ENCODE measurements at regions not wholly inside any gene's neighbourhood (a gene's known extent, or its start where the extent isn't known, plus 50 kb on each side); places are given as distances from the start of the nearest gene placed in this dataset.

DNA sequence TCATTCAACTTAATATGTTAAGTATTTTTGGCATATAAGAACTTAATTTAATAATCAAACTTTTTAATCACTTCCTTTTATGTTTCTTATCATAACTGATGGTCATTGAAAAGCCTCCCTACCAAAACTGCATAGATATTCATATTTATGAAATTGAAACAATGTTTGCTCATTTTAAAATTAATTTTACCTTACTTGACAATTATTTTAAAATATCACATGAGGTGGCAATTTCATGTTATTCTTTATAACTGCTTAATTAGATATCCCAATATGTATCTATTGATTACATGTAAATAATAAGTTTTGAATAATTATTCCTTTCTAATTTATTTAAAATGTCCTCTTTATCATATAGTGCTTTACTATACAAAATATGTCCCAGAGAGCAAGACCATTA lies 266.1 kb upstream of the NRIP1 start:
- Histone ChIP-seq H3K79me2 (ENCODE audit: insufficient read depth) (no peaks in the 10 kb centered on the region), H3K27me3 (replicated peaks; ENCODE audit: insufficient read depth) (no peaks in the 10 kb centered on the region), H3K4me1 (ENCODE audit: insufficient read depth) (no peaks in the 10 kb centered on the region), H3F3A (ENCODE audit: insufficient read depth) (no peaks in the 10 kb centered on the region), H3K36me3 (ENCODE audit: low read depth) (no peaks in the 10 kb centered on the region), H3K9me2 (ENCODE audit: insufficient read depth) (no peaks in the 10 kb centered on the region), H3K9ac (no peak overlapping the region), H3K9me3 (ENCODE audit: low read depth) (no peaks in the 10 kb centered on the region), H3K27ac (no peak overlapping the region), H3K4me2 (ENCODE audit: unreplicated experiment) (no peak overlapping the region), H2AFZ (no peak overlapping the region), H3K4me3 (no peak overlapping the region), H4K20me1 (ENCODE audit: insufficient read depth) (no peaks in the 10 kb centered on the region)
- in situ Hi-C loops (cut with MboI), result no loop called here
- no peak for DNase-seq
- no peak for TF ChIP-seq EZH2 (IDR thresholded peaks at IDR 0.05; ENCODE audit: insufficient read depth, poor library complexity, severe bottlenecking)
- TF ChIP-seq EZH2phosphoT487 (IDR thresholded peaks at IDR 0.05; ENCODE audit: insufficient read depth, low read depth), result no peak

DNA sequence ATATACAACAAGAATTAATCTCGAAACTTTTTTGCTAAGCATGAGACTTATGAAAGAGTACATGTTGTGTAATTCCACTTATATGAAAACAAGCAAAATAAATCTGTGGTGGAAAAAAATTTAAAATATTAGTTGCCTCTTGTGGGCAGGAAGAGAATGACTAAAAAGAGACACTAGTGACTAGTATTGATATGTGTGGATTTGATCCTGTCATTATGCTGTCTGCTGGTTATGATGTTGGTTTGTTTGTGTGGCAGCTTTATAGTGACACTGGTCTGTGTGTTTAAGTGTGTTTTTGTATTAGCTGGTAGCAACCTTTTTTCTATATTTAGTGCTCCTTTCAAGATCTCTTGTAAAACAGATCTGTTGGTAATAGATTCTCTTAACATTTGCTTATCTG lies 267.8 kb upstream of the NRIP1 start:
- H4K20me1 ChIP-seq (ENCODE audit: insufficient read depth), result no peaks in the 10 kb centered on the region
- H3K9me2 ChIP-seq (ENCODE audit: insufficient read depth), result no peaks in the 10 kb centered on the region
- no peaks in the 10 kb centered on the region for H3K9me3 ChIP-seq (ENCODE audit: low read depth)
- H3K4me3 ChIP-seq, result no peak overlapping the region
- in situ Hi-C loops (cut with MboI), result no loop called here
- H3F3A ChIP-seq (ENCODE audit: insufficient read depth), result no peaks in the 10 kb centered on the region
- H3K27ac ChIP-seq, result no peak overlapping the region
- no peak overlapping the region for H2AFZ ChIP-seq
- TF ChIP-seq EZH2 (IDR thresholded peaks at IDR 0.05; ENCODE audit: insufficient read depth, poor library complexity, severe bottlenecking) (no peak), EZH2phosphoT487 (IDR thresholded peaks at IDR 0.05; ENCODE audit: insufficient read depth, low read depth) (no peak)
- WGBS, 2 experiments (ENCODE audit: low coverage in 1 of 2, low lambda C conversion rate in 2 of 2, missing lambda C conversion rate in 2 of 2), result 85 to 88% methylated on average over 1 of the region's 1 CpG
- no peaks in the 10 kb centered on the region for H3K27me3 ChIP-seq (replicated peaks; ENCODE audit: insufficient read depth)
- H3K79me2 ChIP-seq (ENCODE audit: insufficient read depth), result no peaks in the 10 kb centered on the region
- no peak for DNase-seq
- H3K4me2 ChIP-seq (ENCODE audit: unreplicated experiment), result no peak overlapping the region
- no peaks in the 10 kb centered on the region for H3K36me3 ChIP-seq (ENCODE audit: low read depth)
- no peaks in the 10 kb centered on the region for H3K4me1 ChIP-seq (ENCODE audit: insufficient read depth)
- no peak overlapping the region for H3K9ac ChIP-seq

DNA sequence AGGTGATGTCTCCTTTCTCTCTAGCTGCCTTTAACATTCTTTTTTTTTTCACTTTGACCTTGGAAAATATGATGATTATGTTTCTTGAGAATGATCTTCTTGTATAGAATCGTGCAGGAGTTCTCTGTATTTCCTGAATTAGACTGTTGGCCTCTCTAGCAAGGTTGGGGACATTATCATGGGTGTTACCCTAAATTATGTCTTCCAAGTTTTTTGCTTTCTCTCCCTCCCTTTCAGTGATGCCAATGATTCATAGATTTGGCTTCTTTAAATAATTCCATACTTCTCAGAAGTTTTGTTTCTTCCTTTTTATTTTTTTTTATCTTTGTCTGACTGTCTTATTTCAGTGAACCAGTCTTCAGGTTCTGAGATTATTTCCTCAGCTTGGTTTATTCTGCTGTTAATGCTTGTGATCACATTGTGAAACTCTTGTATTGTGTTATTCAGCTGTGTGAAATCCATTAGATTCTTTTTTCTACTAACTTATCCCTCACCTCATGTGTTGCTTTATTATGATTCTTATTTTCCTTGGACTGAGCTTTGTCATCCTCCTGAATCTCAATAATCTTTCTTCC lies 268.4 kb upstream of the NRIP1 start:
- Histone ChIP-seq H3K4me3 (no peak overlapping the region), H3K27me3 (replicated peaks; ENCODE audit: insufficient read depth) (no peaks in the 10 kb centered on the region), H3K79me2 (ENCODE audit: insufficient read depth) (no peaks in the 10 kb centered on the region), H3K9me2 (ENCODE audit: insufficient read depth) (no peaks in the 10 kb centered on the region), H3K9me3 (ENCODE audit: low read depth) (no peaks in the 10 kb centered on the region), H2AFZ (no peak overlapping the region), H3K36me3 (ENCODE audit: low read depth) (no peaks in the 10 kb centered on the region), H3K4me2 (ENCODE audit: unreplicated experiment) (no peak overlapping the region), H3K9ac (no peak overlapping the region), H4K20me1 (ENCODE audit: insufficient read depth) (no peaks in the 10 kb centered on the region), H3K27ac (no peak overlapping the region), H3F3A (ENCODE audit: insufficient read depth) (no peaks in the 10 kb centered on the region), H3K4me1 (ENCODE audit: insufficient read depth) (no peaks in the 10 kb centered on the region)
- WGBS, 2 experiments (ENCODE audit: low coverage in 1 of 2, low lambda C conversion rate in 2 of 2, missing lambda C conversion rate in 2 of 2), result 0% methylated on average over 1 of the region's 1 CpG
- TF ChIP-seq EZH2phosphoT487 (IDR thresholded peaks at IDR 0.05; ENCODE audit: insufficient read depth, low read depth) (no peak), EZH2 (IDR thresholded peaks at IDR 0.05; ENCODE audit: insufficient read depth, poor library complexity, severe bottlenecking) (no peak)
- in situ Hi-C loops (cut with MboI), result no loop called here
- peak; percentile 4 for DNase-seq

DNA sequence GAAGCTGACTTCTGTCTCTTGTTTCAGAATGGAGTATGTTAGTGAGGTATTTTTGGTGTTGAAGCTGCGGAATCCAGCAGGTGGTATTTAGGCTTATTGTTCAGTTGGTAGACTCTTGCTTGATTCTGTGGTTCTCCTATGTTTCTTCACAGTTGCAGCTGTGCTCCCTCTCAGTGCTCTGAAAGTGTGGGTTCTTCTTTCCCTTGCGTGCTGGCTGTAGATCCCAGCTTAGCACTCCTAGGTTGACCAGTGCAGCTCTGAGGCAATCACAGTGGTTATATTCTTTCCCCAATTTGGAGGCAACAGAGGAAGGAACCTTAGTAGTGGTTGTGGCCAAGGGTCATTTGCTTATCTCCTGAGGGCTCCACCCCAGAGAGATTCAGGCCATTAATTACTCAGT lies 269.2 kb upstream of the NRIP1 start:
- 70 to 74% methylated on average over 2 of the region's 2 CpGs for WGBS, 2 experiments (ENCODE audit: low coverage in 1 of 2, low lambda C conversion rate in 2 of 2, missing lambda C conversion rate in 2 of 2)
- Histone ChIP-seq H3K79me2 (ENCODE audit: insufficient read depth) (no peaks in the 10 kb centered on the region), H3K4me3 (no peak overlapping the region), H3K4me2 (ENCODE audit: unreplicated experiment) (no peak overlapping the region), H3K36me3 (ENCODE audit: low read depth) (no peaks in the 10 kb centered on the region), H3K27ac (no peak overlapping the region), H3K9ac (no peak overlapping the region), H4K20me1 (ENCODE audit: insufficient read depth) (no peaks in the 10 kb centered on the region), H3K27me3 (replicated peaks; ENCODE audit: insufficient read depth) (no peaks in the 10 kb centered on the region), H3K4me1 (ENCODE audit: insufficient read depth) (no peaks in the 10 kb centered on the region), H3K9me3 (ENCODE audit: low read depth) (no peaks in the 10 kb centered on the region), H3F3A (ENCODE audit: insufficient read depth) (no peaks in the 10 kb centered on the region), H3K9me2 (ENCODE audit: insufficient read depth) (no peaks in the 10 kb centered on the region), H2AFZ (no peak overlapping the region)
- no peak for TF ChIP-seq EZH2 (IDR thresholded peaks at IDR 0.05; ENCODE audit: insufficient read depth, poor library complexity, severe bottlenecking)
- no peak for TF ChIP-seq EZH2phosphoT487 (IDR thresholded peaks at IDR 0.05; ENCODE audit: insufficient read depth, low read depth)
- in situ Hi-C loops (cut with MboI), result no loop called here
- no peak for DNase-seq

DNA sequence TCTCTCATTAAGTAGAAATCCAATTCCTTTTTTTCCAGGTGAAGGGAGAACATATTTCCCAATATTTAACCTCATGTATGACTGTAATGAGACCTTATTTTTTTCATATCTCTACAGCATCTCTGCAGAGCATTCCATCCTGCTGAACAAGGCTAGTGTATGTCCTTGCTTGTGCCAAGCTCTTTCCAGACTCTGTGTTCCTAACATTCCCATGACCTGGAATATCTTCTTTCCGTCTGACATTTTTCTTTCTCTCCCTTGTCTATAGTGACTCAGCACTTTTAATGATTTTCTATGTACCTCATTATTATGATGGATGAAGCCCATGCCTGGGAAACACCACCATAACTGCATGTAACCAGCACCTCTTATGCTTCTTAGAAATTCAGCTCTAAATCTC lies 278.3 kb upstream of the NRIP1 start:
- Histone ChIP-seq H3K27me3 (replicated peaks; ENCODE audit: insufficient read depth) (no peaks in the 10 kb centered on the region), H3K36me3 (ENCODE audit: low read depth) (no peaks in the 10 kb centered on the region), H4K20me1 (ENCODE audit: insufficient read depth) (no peaks in the 10 kb centered on the region), H3K4me2 (ENCODE audit: unreplicated experiment) (no peak overlapping the region), H3K27ac (no peak overlapping the region), H3K79me2 (ENCODE audit: insufficient read depth) (no peaks in the 10 kb centered on the region), H3K9me2 (ENCODE audit: insufficient read depth) (no peaks in the 10 kb centered on the region; the same call in 1 of the 2 replicates), H3F3A (ENCODE audit: insufficient read depth) (no peaks in the 10 kb centered on the region), H3K4me1 (ENCODE audit: insufficient read depth) (no peaks in the 10 kb centered on the region), H2AFZ (no peak overlapping the region), H3K9ac (no peak overlapping the region), H3K9me3 (ENCODE audit: low read depth) (no peaks in the 10 kb centered on the region), H3K4me3 (no peak overlapping the region)
- TF ChIP-seq EZH2 (IDR thresholded peaks at IDR 0.05; ENCODE audit: insufficient read depth, poor library complexity, severe bottlenecking), result no peak
- no peak for TF ChIP-seq EZH2phosphoT487 (IDR thresholded peaks at IDR 0.05; ENCODE audit: insufficient read depth, low read depth)
- WGBS, 2 experiments (ENCODE audit: low coverage in 1 of 2, low lambda C conversion rate in 2 of 2, missing lambda C conversion rate in 2 of 2), result 63 to 79% methylated on average over 1 of the region's 1 CpG
- DNase-seq, result no peak
- in situ Hi-C loops (cut with MboI), result no loop called here
